ENCODE measurements at regions not wholly inside any gene's neighbourhood (a gene's known extent, or its start where the extent isn't known, plus 50 kb on each side); places are given as distances from the start of the nearest gene placed in this dataset.

DNA sequence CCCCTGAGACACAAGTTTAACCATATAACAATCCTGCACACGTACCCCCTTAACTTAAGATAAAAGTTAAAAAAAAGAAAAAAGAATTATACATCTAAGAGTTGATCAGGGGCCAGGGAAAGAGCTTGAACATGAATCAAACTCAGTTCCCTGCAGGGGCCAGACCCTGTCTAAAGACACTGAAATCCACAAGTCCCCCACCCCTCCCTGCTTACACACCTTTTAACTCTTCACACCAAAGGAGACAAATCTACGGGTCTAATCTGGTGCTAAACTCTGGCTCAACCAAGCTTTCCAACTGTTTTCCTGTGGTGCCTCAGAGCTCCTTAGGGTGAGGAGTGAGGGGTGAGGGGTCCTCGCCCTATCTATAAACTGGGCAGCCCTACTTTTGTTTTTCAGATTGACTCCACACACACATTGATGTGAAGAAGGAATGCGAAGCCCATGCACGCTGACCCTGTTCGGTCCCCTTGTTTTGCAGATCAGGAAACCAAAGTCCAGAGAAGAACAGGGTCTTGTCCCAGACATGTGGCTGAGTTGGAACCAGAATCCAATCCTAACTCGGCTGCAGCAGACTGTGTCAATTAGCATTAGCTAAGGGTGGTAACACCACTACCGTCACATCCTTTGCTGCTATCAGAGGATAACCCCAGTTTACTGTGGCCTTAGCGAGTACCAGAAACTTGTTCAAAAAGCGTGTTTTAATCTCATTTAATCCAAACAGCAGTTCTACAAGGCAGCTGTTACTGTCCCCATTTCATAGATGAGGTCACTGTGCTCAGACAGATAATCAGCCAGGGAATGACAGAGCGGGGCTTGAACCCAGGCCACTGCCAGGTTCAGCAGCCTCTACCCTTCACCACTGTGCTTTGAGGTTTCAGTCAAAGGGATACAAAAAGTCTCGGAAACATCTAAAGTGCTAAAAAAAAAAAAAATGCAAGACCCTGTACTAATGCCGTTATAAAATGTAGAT, 145.2 kb upstream of the SYT13 start:
- DNase-seq (ENCODE audit: low read depth), result no peak
- in situ Hi-C loops (cut with HindIII; ENCODE audit: low sequenced_read_pairs), result no loop called here
- no peak overlapping the region for H3K4me3 ChIP-seq (ENCODE audit: low read depth, low read length)
- TF ChIP-seq, protein P1, sequence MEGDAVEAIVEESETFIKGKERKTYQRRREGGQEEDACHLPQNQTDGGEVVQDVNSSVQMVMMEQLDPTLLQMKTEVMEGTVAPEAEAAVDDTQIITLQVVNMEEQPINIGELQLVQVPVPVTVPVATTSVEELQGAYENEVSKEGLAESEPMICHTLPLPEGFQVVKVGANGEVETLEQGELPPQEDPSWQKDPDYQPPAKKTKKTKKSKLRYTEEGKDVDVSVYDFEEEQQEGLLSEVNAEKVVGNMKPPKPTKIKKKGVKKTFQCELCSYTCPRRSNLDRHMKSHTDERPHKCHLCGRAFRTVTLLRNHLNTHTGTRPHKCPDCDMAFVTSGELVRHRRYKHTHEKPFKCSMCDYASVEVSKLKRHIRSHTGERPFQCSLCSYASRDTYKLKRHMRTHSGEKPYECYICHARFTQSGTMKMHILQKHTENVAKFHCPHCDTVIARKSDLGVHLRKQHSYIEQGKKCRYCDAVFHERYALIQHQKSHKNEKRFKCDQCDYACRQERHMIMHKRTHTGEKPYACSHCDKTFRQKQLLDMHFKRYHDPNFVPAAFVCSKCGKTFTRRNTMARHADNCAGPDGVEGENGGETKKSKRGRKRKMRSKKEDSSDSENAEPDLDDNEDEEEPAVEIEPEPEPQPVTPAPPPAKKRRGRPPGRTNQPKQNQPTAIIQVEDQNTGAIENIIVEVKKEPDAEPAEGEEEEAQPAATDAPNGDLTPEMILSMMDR (IDR thresholded peaks at IDR 0.05; ENCODE audit: low read depth, low read length, missing control alignments), result no peak

DNA sequence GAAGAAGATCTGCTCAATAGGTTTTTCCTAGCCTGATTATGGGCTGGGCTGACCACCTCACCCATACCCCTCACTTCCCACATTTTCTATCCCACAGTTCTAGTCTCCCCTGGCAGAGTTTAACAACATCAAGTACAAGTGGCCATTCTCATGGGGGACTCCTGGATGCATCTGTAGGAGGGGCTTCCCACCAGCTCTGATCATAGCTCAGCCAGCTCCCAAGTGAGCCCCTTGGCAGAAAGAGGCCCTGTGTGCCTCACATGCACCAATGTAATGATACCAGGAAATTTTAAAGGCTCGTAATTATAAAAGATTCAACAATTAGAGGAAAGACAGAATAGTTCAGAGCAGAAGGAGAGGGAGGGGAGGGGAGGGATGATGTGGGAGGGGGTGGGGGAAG, 144.2 kb upstream of the SYT13 start:
- TF ChIP-seq, protein P1 (IDR thresholded peaks at IDR 0.05; ENCODE audit: low read depth, low read length, missing control alignments), result no peak
- no peak overlapping the region for H3K4me3 ChIP-seq (ENCODE audit: low read depth, low read length)
- DNase-seq (ENCODE audit: low read depth), result no peak
- in situ Hi-C loops (cut with HindIII; ENCODE audit: low sequenced_read_pairs), result no loop called here

DNA sequence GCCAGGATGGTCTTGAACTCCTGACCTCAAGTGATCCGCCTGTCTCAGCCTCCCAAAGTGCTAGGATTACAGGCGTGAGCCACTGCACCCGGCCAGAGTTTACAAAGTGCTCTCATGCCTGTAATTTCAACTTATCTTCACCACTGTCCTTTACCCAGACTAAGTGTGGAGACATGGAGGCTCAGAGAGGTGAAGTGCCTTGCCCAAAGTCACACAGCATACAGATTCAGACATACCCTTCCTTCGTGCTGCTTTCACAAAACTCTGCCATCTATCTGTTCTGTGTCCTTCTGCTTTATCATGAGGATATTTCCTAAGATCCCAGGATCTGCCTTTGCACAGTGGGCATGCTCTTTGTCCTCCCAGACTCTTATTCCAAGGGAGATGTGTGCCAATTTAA, 143.6 kb upstream of the SYT13 start:
- TF ChIP-seq, protein P1 (IDR thresholded peaks at IDR 0.05; ENCODE audit: low read depth, low read length, missing control alignments), result no peak
- DNase-seq (ENCODE audit: low read depth), result no peak
- in situ Hi-C loops (cut with HindIII; ENCODE audit: low sequenced_read_pairs), result no loop called here
- no peak overlapping the region for H3K4me3 ChIP-seq (ENCODE audit: low read depth, low read length)

DNA sequence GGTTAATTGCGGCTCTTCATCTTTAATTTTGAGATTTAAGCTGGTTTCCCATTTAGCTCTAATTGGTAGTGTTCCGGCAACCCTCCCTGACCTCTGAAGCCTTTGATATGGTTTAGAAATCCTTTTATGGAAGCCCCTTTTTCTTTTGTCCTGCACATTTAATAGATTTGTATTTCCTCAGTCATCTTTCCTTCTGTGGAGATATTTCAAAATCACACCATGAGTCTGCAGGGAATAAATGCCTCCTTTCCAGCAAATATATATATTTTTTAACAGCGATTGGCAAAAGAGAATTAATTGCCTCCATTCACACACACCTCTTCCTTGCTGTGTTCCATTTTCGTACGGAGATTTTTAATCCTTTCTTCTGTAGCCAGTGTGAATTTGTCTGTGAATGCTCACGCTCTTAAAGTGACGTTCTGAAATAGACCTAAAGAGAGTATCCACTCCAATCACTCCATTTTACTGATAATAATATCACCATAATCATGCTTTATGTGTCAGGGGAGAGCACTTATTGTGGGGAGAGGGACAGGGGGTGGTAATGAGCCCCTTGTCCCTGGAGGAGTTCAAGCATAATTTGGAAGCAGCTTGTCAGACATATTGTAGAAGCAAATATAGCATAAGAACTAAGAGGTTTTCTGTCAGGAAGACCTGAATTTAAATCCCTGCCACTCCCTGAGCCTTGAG, 142.5 kb upstream of the SYT13 start:
- TF ChIP-seq, protein P1 (IDR thresholded peaks at IDR 0.05; ENCODE audit: low read depth, low read length, missing control alignments), result no peak
- H3K4me3 ChIP-seq (ENCODE audit: low read depth, low read length), result no peak overlapping the region
- no peak for DNase-seq (ENCODE audit: low read depth)
- in situ Hi-C loops (cut with HindIII; ENCODE audit: low sequenced_read_pairs), result no loop called here

DNA sequence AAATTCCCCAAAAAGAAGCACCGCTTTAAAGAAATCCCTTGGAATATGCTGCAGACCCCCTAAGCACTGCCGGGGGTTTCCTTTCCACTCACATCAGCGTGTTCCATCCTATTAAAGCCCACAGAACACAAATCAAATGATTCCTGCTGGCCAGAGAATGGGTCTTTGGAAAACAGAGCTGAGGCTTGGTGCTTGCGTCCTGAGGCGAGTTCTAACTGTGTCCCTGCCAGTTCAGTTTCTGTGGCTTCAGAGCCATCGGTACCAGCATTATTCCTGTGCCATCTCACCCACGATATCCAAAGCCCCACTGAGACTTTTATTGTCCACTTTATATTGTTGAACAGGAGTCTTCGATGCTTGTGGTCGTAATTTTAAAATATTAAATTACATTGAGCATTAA, 142.0 kb upstream of the SYT13 start:
- DNase-seq (ENCODE audit: low read depth), result no peak
- TF ChIP-seq, protein P1 (IDR thresholded peaks at IDR 0.05; ENCODE audit: low read depth, low read length, missing control alignments), result no peak
- in situ Hi-C loops (cut with HindIII; ENCODE audit: low sequenced_read_pairs), result no loop called here
- H3K4me3 ChIP-seq (ENCODE audit: low read depth, low read length), result no peak overlapping the region

DNA sequence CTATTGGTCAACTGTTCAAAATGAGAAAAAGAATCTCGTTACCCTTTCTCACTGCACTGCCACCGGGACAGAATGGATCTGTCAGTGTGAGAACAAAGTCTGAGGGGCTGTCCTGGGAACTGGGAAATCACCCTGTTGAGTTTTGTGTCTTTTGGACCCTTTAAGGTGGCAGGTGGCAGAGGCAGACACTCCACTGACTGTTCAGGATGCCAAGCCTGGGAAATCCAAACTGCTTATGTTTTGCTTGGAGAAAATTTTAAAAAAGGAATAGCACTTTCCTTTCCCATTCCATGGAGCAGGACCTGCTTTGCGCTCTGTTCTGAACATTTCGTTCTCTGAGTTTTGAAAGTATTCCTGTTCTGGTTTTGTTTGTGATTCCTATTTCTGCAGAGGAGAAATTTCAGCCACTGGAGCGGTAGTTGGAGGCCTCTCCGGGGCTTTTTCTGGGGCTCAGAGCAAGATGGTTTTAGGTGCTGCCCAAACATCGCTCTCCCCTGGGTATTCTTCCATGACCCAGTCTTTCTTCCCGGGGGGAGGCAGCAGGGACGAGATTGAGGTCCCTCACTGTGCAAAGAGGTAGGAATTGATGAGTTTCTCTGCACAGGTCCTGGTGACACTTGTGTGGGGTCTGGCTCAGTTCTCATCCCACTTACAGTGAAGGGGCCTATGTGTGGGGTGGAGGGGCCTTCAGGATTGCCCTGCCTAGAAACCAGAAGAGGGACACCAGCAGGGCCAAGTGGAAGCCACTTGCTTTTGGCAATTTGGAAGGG, 138.5 kb upstream of the SYT13 start:
- H3K4me3 ChIP-seq (ENCODE audit: low read depth, low read length), result no peak overlapping the region
- in situ Hi-C loops (cut with HindIII; ENCODE audit: low sequenced_read_pairs), result no loop called here
- TF ChIP-seq, protein P1 (IDR thresholded peaks at IDR 0.05; ENCODE audit: low read depth, low read length, missing control alignments), result no peak
- no peak for DNase-seq (ENCODE audit: low read depth)
